Tibial nerve (tissue), 4 donors: ENCODE measurements at regions not wholly inside any gene's neighbourhood (a gene's known extent, or its start where the extent isn't known, plus 50 kb on each side); places are given as distances from the start of the nearest gene placed in this dataset.

Source experiments
- DNase-seq, 2 donors: peaks; one replicate each; pipeline ENCODE4 v3.0.0-alpha.2; 2019; ENCODE audit warnings: low spot score in 2 of 2
- H3K27ac ChIP-seq, 4 donors: fragments of 200-600 bp; sonication (generic) in 3 of 4; one replicate each; pipeline ENCODE4 v1.5.1; 2017 to 2019; ENCODE audit warnings: mild to moderate bottlenecking in 1 of 4
- H3K27me3 ChIP-seq, 2 donors: fragments of 200-600 bp; sonication (generic) in 1 of 2; one replicate each; pipeline versions ENCODE4 v1.5.1 to v1.6.0; 2017 to 2019
- H3K36me3 ChIP-seq, 3 donors: fragments of 200-600 bp; sonication (generic); one replicate each; pipeline ENCODE4 v1.5.1; 2018 to 2019
- H3K4me1 ChIP-seq, 4 donors: fragments of 200-600 bp; sonication (generic) in 3 of 4; one replicate each; pipeline ENCODE4 v1.5.1; 2017 to 2019
- H3K4me3 ChIP-seq, 4 donors: fragments of 200-600 bp; sonication (generic) in 3 of 4; one replicate each; pipeline ENCODE4 v1.5.1; 2017 to 2019; ENCODE audit warnings: mild to moderate bottlenecking in 1 of 4, moderate library complexity in 1 of 4
- H3K9me3 ChIP-seq, 4 donors: fragments of 200-600 bp; sonication (generic) in 3 of 4; one replicate each; pipeline ENCODE4 v1.5.1; 2017 to 2019
- CTCF ChIP-seq, 5 experiments: fragments of 200-600 bp in 3 of 5; fragments of 450-650 bp in 2 of 5; sonication (generic) in 3 of 5; IDR thresholded peaks; one replicate each; pipeline ENCODE4 v1.5.1; 2016 to 2019; ENCODE audit warnings: antibody characterized with exemption in 5 of 5, mild to moderate bottlenecking in 3 of 5, moderate library complexity in 2 of 5
- EP300 ChIP-seq, 2 donors: sonication (generic); formaldehyde crosslinking; IDR thresholded peaks; one replicate each; pipeline ENCODE4 v1.6.1; 2017; ENCODE audit warnings: antibody characterized with exemption in 2 of 2, mild to moderate bottlenecking in 1 of 2
- POLR2A ChIP-seq, 2 donors: fragments of 450-650 bp; IDR thresholded peaks; one replicate each; pipeline ENCODE4 v1.6.1; 2017; ENCODE audit warnings: antibody characterized with exemption in 2 of 2, mild to moderate bottlenecking in 2 of 2, moderate library complexity in 2 of 2
- WGBS, 2 donors: methylation state at CpG; one replicate each; pipeline ENCODE4 v1.1.5; 2018; 5-methylcytosine and 5-hydroxymethylcytosine counted together

DNA sequence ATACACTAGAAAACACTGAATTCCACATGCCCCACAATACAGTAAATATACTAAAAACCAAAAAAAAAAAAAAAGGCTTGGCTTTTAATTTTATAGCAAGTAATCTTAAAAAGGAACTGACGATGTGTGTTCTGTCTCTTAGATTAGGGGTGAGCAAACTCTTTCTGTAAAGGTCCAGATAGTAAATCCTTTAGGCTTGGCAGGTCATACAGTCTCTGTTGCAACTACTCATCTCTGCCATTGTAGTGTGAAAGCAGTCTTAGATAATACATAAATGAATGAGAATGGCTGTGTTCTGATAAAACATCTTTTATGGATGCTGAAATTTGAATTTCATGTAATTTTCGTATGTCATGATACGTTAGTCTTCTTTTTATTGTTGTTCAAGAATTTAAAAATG, 150.2 kb downstream of the SLC30A10 start:
- TF ChIP-seq EP300 (IDR thresholded peaks at IDR 0.05) (no peak), POLR2A (IDR thresholded peaks at IDR 0.05) (no peak), CTCF (IDR thresholded peaks at IDR 0.05) (no peak)
- peaks cover 0 to 10% (median 0%) of the 10 kb centered on the region in 4 donors for H3K4me1 ChIP-seq
- no peaks in the 10 kb centered on the region for H3K9me3 ChIP-seq
- 60 to 63% methylated on average over 3 of the region's 3 CpGs for WGBS, 2 donors
- DNase-seq, result no peak
- no peak overlapping the region for H3K4me3 ChIP-seq
- H3K27me3 ChIP-seq, result no peaks in the 10 kb centered on the region
- H3K27ac ChIP-seq, result no peak overlapping the region
- H3K36me3 ChIP-seq, result no peaks in the 10 kb centered on the region

GRCh38 chr1:219774386-219774785, 154.0 kb downstream of the SLC30A10 start:
- TF ChIP-seq POLR2A (IDR thresholded peaks at IDR 0.05) (no peak), CTCF (IDR thresholded peaks at IDR 0.05) (no peak), EP300 (IDR thresholded peaks at IDR 0.05) (no peak)

GRCh38 chr1:219773775-219774174, 154.6 kb downstream of the SLC30A10 start:
- no peak for DNase-seq
- TF ChIP-seq CTCF (IDR thresholded peaks at IDR 0.05), result no peak
- WGBS, 2 donors, result 83% methylated on average over 3 of the region's 3 CpGs
- H3K9me3 ChIP-seq, result no peaks in the 10 kb centered on the region
- H3K27me3 ChIP-seq, result no peaks in the 10 kb centered on the region
- H3K4me1 ChIP-seq, result peaks cover 0 to 3% (median 0%) of the 10 kb centered on the region in 4 donors
- no peak overlapping the region for H3K4me3 ChIP-seq
- H3K36me3 ChIP-seq, result no peaks in the 10 kb centered on the region
- no peak overlapping the region for H3K27ac ChIP-seq

More at GRCh38 chr1:219774386-219774785, 154.0 kb downstream of the SLC30A10 start:
- Histone ChIP-seq H3K27ac (no peak overlapping the region), H3K4me3 (no peak overlapping the region), H3K36me3 (no peaks in the 10 kb centered on the region), H3K4me1 (peaks cover 0 to 9% (median 0%) of the 10 kb centered on the region in 4 donors), H3K9me3 (no peaks in the 10 kb centered on the region), H3K27me3 (no peaks in the 10 kb centered on the region)
- DNase-seq, result no peak
- WGBS, 2 donors, result 97 to 98% methylated on average over 2 of the region's 2 CpGs

GRCh38 chr1:219773110-219773509, 155.2 kb downstream of the SLC30A10 start:
- no peak overlapping the region for H3K27ac ChIP-seq
- H3K27me3 ChIP-seq, result no peaks in the 10 kb centered on the region
- DNase-seq, result no peak
- TF ChIP-seq EP300 (IDR thresholded peaks at IDR 0.05) (no peak), POLR2A (IDR thresholded peaks at IDR 0.05) (no peak), CTCF (IDR thresholded peaks at IDR 0.05) (no peak)
- no peaks in the 10 kb centered on the region for H3K36me3 ChIP-seq
- 33 to 44% methylated on average over 1 of the region's 1 CpG for WGBS, 2 donors
- no peaks in the 10 kb centered on the region for H3K9me3 ChIP-seq
- H3K4me3 ChIP-seq, result no peak overlapping the region
- no peaks in the 10 kb centered on the region for H3K4me1 ChIP-seq

DNA sequence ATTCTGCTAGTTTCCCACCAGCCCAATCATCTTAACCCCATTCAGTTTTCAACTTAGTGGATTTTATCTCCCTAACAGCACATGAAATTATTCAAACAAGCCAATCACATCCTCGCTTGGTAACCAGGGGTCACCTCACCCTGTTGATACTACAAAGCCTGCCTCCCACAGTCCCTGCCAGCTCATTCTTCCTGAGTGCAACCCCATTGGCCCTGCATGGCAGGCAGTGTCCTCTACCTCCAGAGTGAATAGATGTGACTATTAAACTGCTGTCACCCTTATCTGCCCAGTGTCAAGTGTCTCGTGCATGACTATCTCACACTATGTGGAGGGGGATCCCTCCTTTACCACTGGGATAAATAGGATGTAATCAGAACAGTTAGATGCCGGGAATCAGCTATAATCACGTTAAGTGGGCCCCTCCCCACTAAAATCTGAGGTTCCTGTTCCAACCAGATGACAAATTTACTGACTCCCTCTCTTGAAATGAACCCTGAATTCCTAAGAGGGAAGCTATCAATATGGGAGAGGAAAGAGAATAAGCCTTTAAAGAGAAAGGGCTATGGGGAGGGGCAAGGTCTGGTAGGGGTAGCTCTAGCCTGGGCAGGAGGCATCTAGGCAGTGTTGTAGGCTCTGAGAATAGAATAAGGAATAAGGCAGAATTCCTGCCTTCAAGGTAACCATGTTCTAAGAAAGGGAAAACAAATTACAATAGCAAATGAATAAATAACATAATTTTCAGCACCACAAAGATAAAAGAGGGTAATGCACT, 155.9 kb downstream of the SLC30A10 start:
- Histone ChIP-seq H3K9me3 (no peaks in the 10 kb centered on the region), H3K27me3 (no peaks in the 10 kb centered on the region), H3K36me3 (no peaks in the 10 kb centered on the region), H3K27ac (no peak overlapping the region), H3K4me1 (no peaks in the 10 kb centered on the region), H3K4me3 (no peak overlapping the region)
- 75 to 92% methylated on average over 4 of the region's 4 CpGs for WGBS, 2 donors
- DNase-seq, result no peak
- no peak for TF ChIP-seq CTCF (IDR thresholded peaks at IDR 0.05)
- TF ChIP-seq POLR2A (IDR thresholded peaks at IDR 0.05), result no peak
- no peak for TF ChIP-seq EP300 (IDR thresholded peaks at IDR 0.05)
